Gastroesophageal sphincter (tissue), 3 donors: ENCODE measurements at regions not wholly inside any gene's neighbourhood (a gene's known extent, or its start where the extent isn't known, plus 50 kb on each side); places are given as distances from the start of the nearest gene placed in this dataset.

Experiments
- EP300 ChIP-seq: sonication (generic); formaldehyde crosslinking; IDR thresholded peaks from one replicate; pipeline ENCODE4 v1.6.1; 2017; ENCODE audit warnings: antibody characterized with exemption, mild to moderate bottlenecking
- POLR2A ChIP-seq, 2 donors: fragments of 450-650 bp; IDR thresholded peaks; one replicate each; pipeline ENCODE4 v1.6.1; 2017; ENCODE audit warnings: antibody characterized with exemption in 2 of 2, mild to moderate bottlenecking in 2 of 2, moderate library complexity in 1 of 2
- POLR2AphosphoS5 ChIP-seq: sonication (generic); formaldehyde crosslinking; IDR thresholded peaks from one replicate; pipeline ENCODE4 v1.6.1; 2017; ENCODE audit warnings: antibody characterized with exemption
- TF ChIP-seq, protein P1 (sequence below), 4 experiments: fragments of 200-600 bp in 2 of 4; fragments of 450-650 bp in 2 of 4; sonication (generic) in 1 of 4; IDR thresholded peaks; one replicate each; pipeline ENCODE4 v1.5.1; 2017 to 2019; ENCODE audit warnings: antibody characterized with exemption in 4 of 4, mild to moderate bottlenecking in 2 of 4, moderate library complexity in 2 of 4

DNA sequence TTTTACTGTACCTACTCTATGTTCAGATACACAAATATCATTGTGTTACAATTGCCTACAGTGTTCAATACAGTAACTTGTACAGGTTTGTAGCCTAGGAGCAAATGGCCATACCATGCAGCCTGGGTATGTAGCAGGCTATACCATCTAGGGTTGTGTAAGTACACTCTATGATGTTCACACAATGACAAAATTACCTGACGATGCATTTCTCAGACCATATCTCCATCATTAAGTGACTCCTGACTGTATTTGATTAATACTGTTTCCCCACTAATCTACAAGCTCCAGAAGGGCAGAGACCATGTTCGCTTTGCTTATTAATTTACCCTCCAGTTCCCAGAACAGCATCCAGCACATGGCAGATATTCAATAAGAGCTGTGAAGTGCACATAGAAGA is 372.2 kb downstream of the METTL4 start:
- TF ChIP-seq POLR2A (IDR thresholded peaks at IDR 0.05) (no peak), POLR2AphosphoS5 (no peak), EP300 (no peak)
- TF ChIP-seq, protein P1, sequence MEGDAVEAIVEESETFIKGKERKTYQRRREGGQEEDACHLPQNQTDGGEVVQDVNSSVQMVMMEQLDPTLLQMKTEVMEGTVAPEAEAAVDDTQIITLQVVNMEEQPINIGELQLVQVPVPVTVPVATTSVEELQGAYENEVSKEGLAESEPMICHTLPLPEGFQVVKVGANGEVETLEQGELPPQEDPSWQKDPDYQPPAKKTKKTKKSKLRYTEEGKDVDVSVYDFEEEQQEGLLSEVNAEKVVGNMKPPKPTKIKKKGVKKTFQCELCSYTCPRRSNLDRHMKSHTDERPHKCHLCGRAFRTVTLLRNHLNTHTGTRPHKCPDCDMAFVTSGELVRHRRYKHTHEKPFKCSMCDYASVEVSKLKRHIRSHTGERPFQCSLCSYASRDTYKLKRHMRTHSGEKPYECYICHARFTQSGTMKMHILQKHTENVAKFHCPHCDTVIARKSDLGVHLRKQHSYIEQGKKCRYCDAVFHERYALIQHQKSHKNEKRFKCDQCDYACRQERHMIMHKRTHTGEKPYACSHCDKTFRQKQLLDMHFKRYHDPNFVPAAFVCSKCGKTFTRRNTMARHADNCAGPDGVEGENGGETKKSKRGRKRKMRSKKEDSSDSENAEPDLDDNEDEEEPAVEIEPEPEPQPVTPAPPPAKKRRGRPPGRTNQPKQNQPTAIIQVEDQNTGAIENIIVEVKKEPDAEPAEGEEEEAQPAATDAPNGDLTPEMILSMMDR (IDR thresholded peaks at IDR 0.05), result no peak
